IPS-NIHi7 (cell line): ENCODE measurements at regions not wholly inside any gene's neighbourhood (a gene's known extent, or its start where the extent isn't known, plus 50 kb on each side); places are given as distances from the start of the nearest gene placed in this dataset.

Source experiments
- DNase-seq: peaks from one replicate; pipeline ENCODE4 v3.0.0; 2012; ENCODE audit warnings: mixed read lengths; ENCODE audit errors: extremely low spot score

- DNase-seq = no peak
Observed at GRCh38 chr14:48874711-48875110, 711.5 kb downstream of the RPS29 start.

- DNase-seq = no peak
Observed at GRCh38 chr14:48857366-48857765, 728.8 kb downstream of the RPS29 start.

GRCh38 chr14:48853159-48853558 lies 733.0 kb downstream of the RPS29 start:
- DNase-seq = no peak

- no peak for DNase-seq
Observed at GRCh38 chr14:48849741-48850322, 736.3 kb downstream of the RPS29 start.

- DNase-seq = no peak
Observed at GRCh38 chr14:48842785-48843184, 743.4 kb downstream of the RPS29 start.

- DNase-seq = no peak
Observed at GRCh38 chr14:48826058-48826457, 760.1 kb downstream of the RPS29 start.

GRCh38 chr14:48814562-48814961 lies 771.6 kb downstream of the RPS29 start:
- DNase-seq = no peak

GRCh38 chr14:48805315-48805714 lies 780.9 kb downstream of the RPS29 start:
- no peak for DNase-seq

GRCh38 chr14:48792376-48793024 lies 793.7 kb downstream of the RPS29 start:
- DNase-seq = no peak

- DNase-seq = no peak
Observed at GRCh38 chr14:48788771-48789170, 797.4 kb downstream of the RPS29 start.

GRCh38 chr14:48786498-48786897 lies 799.7 kb downstream of the RPS29 start:
- no peak for DNase-seq

GRCh38 chr14:48771717-48772116 lies 814.5 kb downstream of the RPS29 start:
- no peak for DNase-seq

GRCh38 chr14:48751293-48751692 lies 834.9 kb downstream of the RPS29 start:
- no peak for DNase-seq

- DNase-seq = no peak
Observed at GRCh38 chr14:48748151-48748675, 838.0 kb downstream of the RPS29 start.

- no peak for DNase-seq
Observed at GRCh38 chr14:48747561-48748089, 838.6 kb downstream of the RPS29 start.

GRCh38 chr14:48744202-48744601 lies 842.0 kb downstream of the RPS29 start:
- no peak for DNase-seq

- DNase-seq = no peak
Observed at GRCh38 chr14:48738186-48738925, 847.8 kb downstream of the RPS29 start.

- DNase-seq = no peak
Observed at GRCh38 chr14:48735607-48736006, 850.6 kb downstream of the RPS29 start.

- DNase-seq = no peak
Observed at GRCh38 chr14:48731260-48731659, 854.9 kb downstream of the RPS29 start.

- DNase-seq = no peak
Observed at GRCh38 chr14:48726080-48726642, 860.0 kb downstream of the RPS29 start.

- no peak for DNase-seq
Observed at GRCh38 chr14:48725051-48725734, 861.0 kb downstream of the RPS29 start.
